ENCODE measurements at regions not wholly inside any gene's neighbourhood (a gene's known extent, or its start where the extent isn't known, plus 50 kb on each side); places are given as distances from the start of the nearest gene placed in this dataset.

DNA sequence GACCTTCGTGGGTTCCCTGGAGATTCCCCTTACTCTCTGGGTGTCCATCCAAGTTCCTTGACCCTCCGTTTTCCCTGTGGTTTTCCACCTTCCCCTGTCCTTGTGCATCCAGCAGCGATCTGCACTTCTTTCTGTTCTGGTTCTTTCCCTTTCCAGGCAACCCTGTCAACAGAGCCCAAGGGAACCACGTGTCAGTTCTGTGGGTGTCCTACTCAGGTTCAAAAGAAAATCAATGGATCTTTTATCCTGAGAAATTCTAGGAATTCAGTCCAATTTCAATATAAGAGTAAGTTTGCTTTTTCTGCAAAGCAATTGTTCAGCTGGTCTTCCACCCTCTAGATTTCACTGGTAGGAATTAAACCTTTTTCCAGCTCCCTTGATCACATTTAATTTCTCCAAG, 1394.8 kb upstream of the SLC10A2 start:
- TF ChIP-seq CTCF (conservative IDR thresholded peaks at IDR 0.05 in 1 of 2, IDR thresholded peaks at IDR 0.05 in 1 of 2; ENCODE audit: low read depth in 1 of 2, low read length in 2 of 2) (no peak), EZH2 (IDR thresholded peaks at IDR 0.05; ENCODE audit: low read length, missing control alignments) (no peak)
